HG03135 (cell line): ENCODE measurements at regions not wholly inside any gene's neighbourhood (a gene's known extent, or its start where the extent isn't known, plus 50 kb on each side); places are given as distances from the start of the nearest gene placed in this dataset.
"Not testable (repeated sequence)": the region's sequence is repeated elsewhere in the genome, so short reads cannot be mapped to it uniquely, and the experiment has no call there.

Source experiments
- ATAC-seq: cut with Tn5 transposase; IDR thresholded peaks from one replicate; pipeline ENCODE4 v1.9.1; 2021; ENCODE audit warnings: mild to moderate bottlenecking, moderate library complexity; ENCODE audit not compliant: unreplicated experiment

DNA sequence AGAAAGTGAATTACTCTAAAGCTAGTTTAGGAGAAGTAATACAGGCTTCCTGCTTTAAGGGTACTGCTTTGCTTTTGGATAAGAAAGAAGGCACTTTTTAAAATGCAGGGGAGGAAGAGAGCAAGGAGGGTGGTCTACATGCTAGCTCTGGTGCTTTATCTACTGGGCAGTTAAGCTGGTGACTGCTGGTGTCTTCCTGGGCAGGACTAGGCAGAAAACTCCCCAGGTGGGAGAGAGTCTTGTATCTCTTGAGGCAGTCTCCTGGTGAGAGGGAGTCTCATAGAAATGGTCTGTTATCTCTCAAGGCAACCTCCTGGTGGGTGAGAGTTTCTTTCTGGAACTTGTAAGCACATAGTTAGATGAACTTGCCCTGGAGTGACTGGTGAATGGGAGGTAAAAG is 953.9 kb upstream of the GOT2 start:
- no peak for ATAC-seq

GRCh38 chr16:59686405-59686804 is 952.3 kb upstream of the GOT2 start:
- ATAC-seq, result no peak

GRCh38 chr16:59684911-59685310 is 950.8 kb upstream of the GOT2 start:
- ATAC-seq, result no peak

- ATAC-seq, result no peak
Observed at GRCh38 chr16:59683709-59684108, 949.6 kb upstream of the GOT2 start.

DNA sequence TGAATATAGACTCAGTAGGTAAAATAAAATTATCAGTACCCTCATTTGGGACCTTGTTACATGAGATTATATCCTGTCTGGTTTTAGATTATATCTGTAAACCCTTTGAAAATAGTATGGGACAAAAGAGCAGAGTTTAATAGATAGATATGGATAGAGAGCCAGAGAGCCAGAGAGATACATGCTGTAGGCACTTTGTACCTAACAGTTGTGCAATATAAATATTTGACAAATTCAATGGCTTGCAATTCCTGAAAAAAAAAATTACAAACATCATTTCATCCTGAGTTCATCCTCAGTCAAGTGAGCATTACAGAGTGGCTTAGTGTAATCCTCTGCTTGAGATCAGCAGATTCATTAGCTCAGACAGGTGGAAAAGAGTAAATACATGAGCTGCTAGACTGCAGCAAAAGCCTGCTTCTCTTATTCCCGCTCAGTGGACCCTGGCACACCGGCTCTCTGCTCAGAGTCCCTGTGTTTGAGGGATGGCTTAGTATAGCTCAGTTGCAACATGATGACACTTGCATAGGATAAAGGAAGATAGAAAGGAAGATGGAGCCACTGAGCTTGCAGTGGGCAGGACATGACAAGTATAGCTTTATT is 931.6 kb upstream of the GOT2 start:
- ATAC-seq, result no peak

DNA sequence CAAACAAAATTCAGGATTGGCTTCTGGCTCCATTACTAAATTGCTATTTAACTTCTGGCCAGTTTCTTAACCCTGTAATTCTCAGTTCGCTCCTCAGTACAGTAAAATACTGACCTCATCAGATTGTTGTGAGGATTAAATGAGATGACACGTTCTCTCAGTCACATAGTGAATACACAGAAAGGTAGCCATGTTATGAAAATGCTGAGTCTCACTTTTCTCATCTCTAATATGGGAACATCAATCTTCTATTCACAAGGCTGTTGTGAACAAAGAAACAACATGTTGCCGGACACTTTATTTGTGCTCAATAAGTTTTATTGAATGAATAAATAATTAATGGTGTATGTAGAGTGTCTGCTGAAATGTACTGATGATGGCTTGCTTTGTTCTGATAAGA is 924.5 kb upstream of the GOT2 start:
- no peak for ATAC-seq

DNA sequence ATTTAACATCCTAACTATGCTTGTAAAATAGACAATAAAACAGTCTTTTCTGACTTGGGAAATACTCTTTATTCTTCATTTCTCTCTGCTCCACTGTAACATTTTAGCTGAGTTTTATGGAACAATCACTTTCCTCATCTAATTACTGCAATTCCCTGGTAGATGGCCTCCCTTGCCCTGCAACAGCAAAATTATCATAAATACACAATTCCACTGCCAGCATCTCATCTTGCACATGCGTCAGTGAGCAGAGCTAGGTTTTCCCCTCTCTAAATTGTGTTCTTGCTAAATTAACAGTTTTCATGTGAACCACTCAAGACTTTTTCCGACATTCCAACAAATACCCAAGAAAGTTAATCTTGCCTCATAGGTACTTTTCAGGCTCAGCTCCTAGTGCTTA is 920.9 kb upstream of the GOT2 start:
- no peak for ATAC-seq

GRCh38 chr16:59654455-59654854 is 920.3 kb upstream of the GOT2 start:
- ATAC-seq, result no peak

DNA sequence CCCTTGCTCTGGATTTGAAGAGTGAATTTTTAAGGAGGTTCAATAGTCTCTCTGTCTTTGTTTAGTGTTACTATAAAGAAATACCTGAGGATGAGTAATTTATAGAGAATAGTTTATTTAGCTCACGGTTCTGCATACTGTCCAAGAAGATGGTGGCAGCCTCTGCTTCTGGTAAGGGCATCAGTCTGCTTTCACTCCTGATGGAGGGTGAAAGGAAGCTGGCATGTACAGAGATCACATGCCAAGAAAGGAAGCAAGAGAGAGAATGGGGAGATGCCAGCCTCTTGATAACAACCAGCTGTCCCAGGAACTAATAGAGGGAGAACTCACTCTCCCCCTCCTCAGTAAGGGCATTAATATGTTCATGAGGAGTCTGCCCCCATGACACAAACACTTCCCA is 917.5 kb upstream of the GOT2 start:
- no peak for ATAC-seq

GRCh38 chr16:59645194-59645593 is 911.1 kb upstream of the GOT2 start:
- ATAC-seq, result no peak

GRCh38 chr16:59635674-59636073 is 901.6 kb upstream of the GOT2 start:
- no peak for ATAC-seq

- ATAC-seq, result no peak
Observed at GRCh38 chr16:59634951-59635350, 900.8 kb upstream of the GOT2 start.

DNA sequence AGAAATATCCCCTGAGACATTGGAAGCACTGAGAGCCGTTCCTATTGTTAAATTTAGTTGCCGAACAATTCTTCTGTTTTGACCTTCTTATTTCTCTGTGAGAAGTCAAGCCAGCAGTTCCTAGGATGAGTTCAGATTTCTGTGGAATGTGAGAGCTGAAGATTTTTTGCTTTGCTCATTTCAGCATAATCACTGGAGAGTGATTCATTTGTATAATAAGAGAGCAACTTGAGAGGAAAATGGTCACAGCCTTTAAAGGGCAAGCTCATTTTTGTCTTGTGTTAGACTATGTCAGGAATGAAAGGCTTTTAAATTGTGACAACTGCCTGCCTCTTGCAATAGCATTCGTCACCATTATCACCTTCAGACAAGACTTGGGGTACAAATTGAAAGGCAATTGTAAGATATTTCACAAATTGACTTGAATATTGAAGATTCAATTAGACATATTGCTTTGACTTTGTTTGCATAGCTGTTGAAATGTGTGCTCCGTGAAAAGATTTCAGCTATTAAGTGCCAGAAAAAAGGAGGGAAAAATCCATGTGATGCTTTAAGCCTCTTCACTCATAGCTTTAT is 900.0 kb upstream of the GOT2 start:
- no peak for ATAC-seq

DNA sequence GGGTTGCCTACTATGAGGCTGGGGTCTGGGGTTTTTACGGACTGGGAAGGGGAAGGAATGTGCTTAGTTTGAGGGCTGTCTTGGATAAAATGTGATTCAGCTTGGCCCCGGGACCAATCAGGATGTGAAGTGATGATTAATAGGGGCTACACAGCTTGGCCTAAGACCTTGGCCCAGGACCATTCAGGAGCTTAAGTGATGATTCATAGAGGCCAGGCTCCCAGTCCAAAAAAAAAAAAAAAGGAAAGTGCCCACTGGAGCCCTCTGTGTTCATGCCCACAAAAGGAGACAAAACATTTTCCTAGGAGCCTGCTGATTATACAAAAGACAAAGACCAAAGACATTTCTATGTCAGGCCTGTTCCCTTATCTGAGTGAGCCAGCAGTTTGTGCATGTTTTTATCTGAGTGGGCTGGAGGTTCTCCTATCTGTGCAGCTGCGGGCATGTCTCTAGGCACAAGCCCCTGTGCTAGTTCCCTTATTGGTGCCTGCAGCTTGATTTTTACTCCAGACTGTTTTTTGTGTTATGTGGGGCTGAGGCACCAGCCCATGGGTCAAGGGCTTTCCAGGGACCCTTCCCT is 898.2 kb upstream of the GOT2 start:
- ATAC-seq, result no peak

- ATAC-seq, result not testable (repeated sequence)
Observed at GRCh38 chr16:59624381-59624780, 890.3 kb upstream of the GOT2 start.

DNA sequence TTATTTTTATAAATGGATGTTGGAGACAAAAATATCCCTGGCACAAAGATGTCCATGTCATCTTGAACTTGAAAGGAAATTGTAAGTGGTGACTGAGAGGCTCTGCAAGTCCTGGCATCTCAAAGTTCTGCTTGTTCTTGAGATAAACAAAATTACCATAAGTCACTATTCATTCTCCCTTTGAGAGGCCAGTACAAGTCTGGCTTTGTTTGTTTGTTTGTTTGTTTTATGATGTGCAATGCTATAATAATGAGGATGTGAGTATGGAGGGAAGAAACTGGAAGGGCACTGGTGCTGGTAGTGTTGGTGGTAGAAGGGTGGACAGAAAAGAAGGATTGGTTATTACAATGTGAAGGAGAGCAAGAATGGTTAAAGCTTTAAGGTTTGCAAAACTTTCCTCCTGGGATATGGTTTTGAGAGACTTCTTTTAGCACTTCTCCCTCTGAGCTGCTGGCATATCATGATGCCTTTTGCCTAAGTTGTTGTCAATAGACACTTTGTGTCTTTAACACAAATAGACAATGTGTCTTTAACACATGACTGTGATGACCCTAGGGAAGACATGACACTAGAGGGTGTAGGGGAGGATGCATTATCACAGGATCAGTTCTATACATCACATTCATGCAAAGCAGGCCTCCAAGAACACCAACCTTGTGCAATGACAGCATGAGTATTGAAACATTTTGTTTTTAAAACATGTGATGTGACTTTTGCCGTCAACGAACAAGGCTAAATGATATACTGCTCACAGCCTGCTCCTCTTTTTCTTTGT is 880.5 kb upstream of the GOT2 start:
- no peak for ATAC-seq

DNA sequence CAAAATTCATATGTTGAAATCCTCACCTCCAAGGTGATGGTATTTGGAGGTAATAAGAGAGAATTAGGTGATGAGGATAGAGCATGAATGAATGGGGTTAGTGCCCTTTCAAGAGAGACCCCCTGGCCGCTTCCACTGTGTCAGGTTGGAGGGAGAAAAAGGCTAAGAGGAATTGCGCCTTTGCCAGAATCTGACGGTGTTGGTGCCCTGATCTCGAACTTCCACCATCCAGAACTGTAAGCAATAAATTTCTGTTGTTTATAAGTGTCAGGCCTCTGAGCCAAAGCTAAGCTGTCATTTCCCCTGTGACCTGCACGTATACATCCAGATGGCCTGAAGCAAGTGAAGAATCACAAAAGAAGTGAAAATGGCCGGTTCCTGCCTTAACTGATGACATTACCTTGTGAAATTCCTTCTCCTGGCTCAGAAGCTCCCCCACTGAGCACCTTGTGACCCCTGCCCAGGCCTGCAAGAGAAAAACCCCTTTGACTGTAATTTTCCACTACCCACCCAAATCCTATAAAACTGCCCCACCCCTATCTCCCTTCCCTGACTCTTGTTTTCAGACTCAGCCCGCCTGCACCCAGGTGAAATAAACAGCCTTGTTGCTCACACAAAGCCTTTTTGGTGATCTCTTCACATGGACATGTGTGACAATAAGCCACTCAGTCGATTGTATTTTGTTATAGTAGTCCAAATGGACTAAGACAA is 878.9 kb upstream of the GOT2 start:
- ATAC-seq, result not testable (repeated sequence)

- ATAC-seq, result no peak
Observed at GRCh38 chr16:59612094-59612493, 878.0 kb upstream of the GOT2 start.

DNA sequence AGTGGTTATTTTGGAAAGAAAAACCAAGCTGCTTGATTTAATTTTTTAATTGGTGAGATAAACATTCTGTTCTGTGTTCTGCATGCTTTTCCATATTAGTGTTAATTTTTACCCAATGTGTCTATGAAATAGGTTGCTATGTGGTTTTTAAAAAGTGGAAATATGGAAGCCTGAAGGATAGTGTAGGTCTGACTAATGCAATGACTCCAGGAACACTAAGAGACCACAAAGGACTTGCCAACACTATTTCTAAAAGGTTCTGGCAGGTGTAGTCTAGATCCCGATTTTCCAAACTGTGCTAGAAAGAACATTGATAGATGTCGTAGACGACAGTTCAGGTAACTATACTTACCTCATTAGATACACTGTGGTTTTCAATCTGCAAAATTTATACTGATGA is 877.4 kb upstream of the GOT2 start:
- no peak for ATAC-seq

GRCh38 chr16:59605706-59606105 is 871.6 kb upstream of the GOT2 start:
- no peak for ATAC-seq

DNA sequence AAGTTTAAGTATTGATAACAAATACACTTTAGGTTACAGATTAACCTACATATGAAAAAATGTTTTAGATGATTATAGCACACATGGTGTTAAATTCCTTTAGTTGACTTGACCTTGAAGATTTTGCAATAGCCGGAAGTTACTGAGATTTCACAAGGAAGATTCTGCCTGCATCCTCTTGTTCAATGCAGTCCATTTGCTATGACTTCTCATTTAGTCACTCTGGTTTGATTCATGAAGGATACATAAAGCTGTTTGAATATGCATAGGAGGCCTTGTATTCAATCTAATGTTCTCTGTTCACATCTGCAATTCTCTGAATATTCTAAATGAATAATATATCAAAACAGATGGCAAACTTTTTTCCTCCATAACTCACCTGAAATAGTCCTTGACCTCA is 870.2 kb upstream of the GOT2 start:
- no peak for ATAC-seq
